GM23248 (cell line): ENCODE measurements at regions not wholly inside any gene's neighbourhood (a gene's known extent, or its start where the extent isn't known, plus 50 kb on each side); places are given as distances from the start of the nearest gene placed in this dataset.

ENCODE experiments used
- DNase-seq: peaks from one replicate; pipeline ENCODE4 v3.0.0-alpha.2; 2015
- H2AFZ ChIP-seq: fragments of 200-600 bp; sonication (generic); 2 replicates; pipeline ENCODE4 v1.6.1; 2016; ENCODE audit warnings: antibody characterized with exemption
- H3F3A ChIP-seq: fragments of 200-600 bp; sonication (generic); 2 replicates; pipeline ENCODE4 v1.6.1; 2016; ENCODE audit warnings: mild to moderate bottlenecking, antibody characterized with exemption, mixed run types; ENCODE audit not compliant: insufficient read depth
- H3K27ac ChIP-seq: fragments of 200-600 bp; sonication (generic); 2 replicates; pipeline ENCODE4 v1.5.1; 2016; ENCODE audit warnings: mild to moderate bottlenecking
- H3K27me3 ChIP-seq: fragments of 200-600 bp; sonication (generic); replicated peaks from 2 replicates; pipeline ENCODE4 v1.6.1; 2016; ENCODE audit warnings: mild to moderate bottlenecking; ENCODE audit not compliant: insufficient read depth
- H3K36me3 ChIP-seq: fragments of 200-600 bp; sonication (generic); 2 replicates; pipeline ENCODE4 v1.6.1; 2016; ENCODE audit warnings: low read depth, mild to moderate bottlenecking
- H3K4me1 ChIP-seq: fragments of 200-600 bp; sonication (generic); 2 replicates; pipeline ENCODE4 v1.6.1; 2016; ENCODE audit warnings: mild to moderate bottlenecking; ENCODE audit not compliant: insufficient read depth
- H3K4me2 ChIP-seq: fragments of 200-600 bp; sonication (generic); one replicate; pipeline ENCODE4 v1.6.1; 2016; ENCODE audit warnings: mild to moderate bottlenecking; ENCODE audit not compliant: unreplicated experiment
- H3K4me3 ChIP-seq: fragments of 200-600 bp; sonication (generic); 2 replicates; pipeline ENCODE4 v1.5.1; 2016; ENCODE audit warnings: mild to moderate bottlenecking
- H3K79me2 ChIP-seq: fragments of 200-600 bp; sonication (generic); 2 replicates; pipeline ENCODE4 v1.6.1; 2016; ENCODE audit warnings: mild to moderate bottlenecking; ENCODE audit not compliant: insufficient read depth
- H3K9ac ChIP-seq: fragments of 200-600 bp; sonication (generic); 2 replicates; pipeline ENCODE4 v1.6.1; 2016; ENCODE audit warnings: mild to moderate bottlenecking
- H3K9me2 ChIP-seq: fragments of 200-600 bp; sonication (generic); 2 replicates; pipeline ENCODE4 v1.6.1; 2016; ENCODE audit warnings: mixed run types, mild to moderate bottlenecking, moderate library complexity; ENCODE audit not compliant: insufficient read depth
- H3K9me3 ChIP-seq: fragments of 200-600 bp; sonication (generic); one replicate; pipeline ENCODE4 v1.6.1; 2017; ENCODE audit warnings: low read depth
- H4K20me1 ChIP-seq: fragments of 200-600 bp; sonication (generic); 2 replicates; pipeline ENCODE4 v1.6.0; 2016; ENCODE audit not compliant: insufficient read depth
- EZH2 ChIP-seq: fragments of 200-600 bp; sonication (generic); IDR thresholded peaks from 2 replicates; pipeline ENCODE4 v1.6.1; 2018; ENCODE audit warnings: antibody characterized with exemption, mild to moderate bottlenecking; ENCODE audit not compliant: insufficient read depth, poor library complexity, severe bottlenecking
- EZH2phosphoT487 ChIP-seq: fragments of 200-600 bp; sonication (generic); IDR thresholded peaks from 2 replicates; pipeline ENCODE4 v1.6.1; 2018; ENCODE audit warnings: antibody characterized with exemption, moderate library complexity, mild to moderate bottlenecking, low read depth; ENCODE audit not compliant: insufficient read depth
- WGBS, 2 experiments: methylation state at CpG; one replicate each; pipeline ENCODE4 v1.1.6; 2015 to 2017; ENCODE audit warnings: low lambda C conversion rate in 2 of 2, low coverage in 1 of 2; ENCODE audit errors: missing lambda C conversion rate in 2 of 2; 5-methylcytosine and 5-hydroxymethylcytosine counted together
- in situ Hi-C: fragments of 300-500 bp; cut with MboI; formaldehyde crosslinking; loops from 2 replicates; pipeline ENCODE4 v1.15.0; 2020

GRCh38 chr1:244205171-244205570 lies 154.1 kb downstream of the ZBTB18 start:
- 22 to 31% methylated on average over 3 of the region's 3 CpGs for WGBS, 2 experiments
- Histone ChIP-seq H3K79me2 (no peaks in the 10 kb centered on the region), H3K36me3 (no peaks in the 10 kb centered on the region), H3F3A (no peaks in the 10 kb centered on the region), H3K9me2 (no peaks in the 10 kb centered on the region), H3K27ac (no peak overlapping the region), H4K20me1 (no peaks in the 10 kb centered on the region), H3K4me3 (no peak overlapping the region), H3K27me3 (no peaks in the 10 kb centered on the region), H3K9ac (no peak overlapping the region), H2AFZ (no peak overlapping the region), H3K4me1 (no peaks in the 10 kb centered on the region; the same call in 1 of the 2 replicates), H3K9me3 (no peaks in the 10 kb centered on the region), H3K4me2 (no peak overlapping the region)
- peak; percentile 27 for DNase-seq
- TF ChIP-seq EZH2 (no peak), EZH2phosphoT487 (no peak)
- in situ Hi-C loops, result no loop called here

- Histone ChIP-seq H3K27me3 (no peaks in the 10 kb centered on the region), H4K20me1 (no peaks in the 10 kb centered on the region), H3F3A (no peaks in the 10 kb centered on the region), H3K4me1 (no peaks in the 10 kb centered on the region; the same call in 1 of the 2 replicates), H3K4me2 (no peak overlapping the region), H3K36me3 (no peaks in the 10 kb centered on the region), H3K9me2 (no peaks in the 10 kb centered on the region), H3K9me3 (no peaks in the 10 kb centered on the region), H3K27ac (no peak overlapping the region), H3K79me2 (no peaks in the 10 kb centered on the region), H3K4me3 (no peak overlapping the region), H3K9ac (no peak overlapping the region), H2AFZ (no peak overlapping the region)
- in situ Hi-C loops, result no loop called here
- no peak for TF ChIP-seq EZH2phosphoT487
- no peak for TF ChIP-seq EZH2
- no peak for DNase-seq
- WGBS, 2 experiments, result 82 to 86% methylated on average over 3 of the region's 3 CpGs
Observed at GRCh38 chr1:244205906-244206305, 154.8 kb downstream of the ZBTB18 start.

GRCh38 chr1:244207042-244207934 lies 156.2 kb downstream of the ZBTB18 start:
- H3K27ac ChIP-seq, result no peak overlapping the region
- no peak overlapping the region for H2AFZ ChIP-seq
- H4K20me1 ChIP-seq, result no peaks in the 10 kb centered on the region
- no peaks in the 10 kb centered on the region for H3K9me2 ChIP-seq
- no peaks in the 10 kb centered on the region; the same call in 1 of the 2 replicates for H3K4me1 ChIP-seq
- H3K27me3 ChIP-seq, result no peaks in the 10 kb centered on the region
- in situ Hi-C loops, result no loop called here
- no peaks in the 10 kb centered on the region for H3K9me3 ChIP-seq
- H3K36me3 ChIP-seq, result no peaks in the 10 kb centered on the region
- no peak for DNase-seq
- H3K4me2 ChIP-seq, result no peak overlapping the region
- H3K79me2 ChIP-seq, result no peaks in the 10 kb centered on the region
- H3F3A ChIP-seq, result no peaks in the 10 kb centered on the region
- H3K9ac ChIP-seq, result no peak overlapping the region
- TF ChIP-seq EZH2, result no peak
- TF ChIP-seq EZH2phosphoT487, result no peak
- no peak overlapping the region for H3K4me3 ChIP-seq
- WGBS, 2 experiments, result 91 to 96% methylated on average over 6 of the region's 6 CpGs

- Histone ChIP-seq H3K4me1 (no peaks in the 10 kb centered on the region; the same call in 1 of the 2 replicates), H3K4me3 (no peak overlapping the region), H3K4me2 (no peak overlapping the region), H3K27ac (no peak overlapping the region), H3K9me3 (no peaks in the 10 kb centered on the region), H3K79me2 (no peaks in the 10 kb centered on the region), H4K20me1 (no peaks in the 10 kb centered on the region), H3K27me3 (no peaks in the 10 kb centered on the region), H3K36me3 (no peaks in the 10 kb centered on the region), H3K9ac (no peak overlapping the region), H3F3A (no peaks in the 10 kb centered on the region), H2AFZ (no peak overlapping the region), H3K9me2 (no peaks in the 10 kb centered on the region)
- WGBS, 2 experiments, result 79 to 86% methylated on average over 2 of the region's 2 CpGs
- DNase-seq, result peak; percentile 19
- in situ Hi-C loops, result no loop called here
- TF ChIP-seq EZH2, result no peak
- no peak for TF ChIP-seq EZH2phosphoT487
Observed at GRCh38 chr1:244207935-244208244, 156.8 kb downstream of the ZBTB18 start.
